HepG2 (cell line): ENCODE measurements at regions not wholly inside any gene's neighbourhood (a gene's known extent, or its start where the extent isn't known, plus 50 kb on each side); places are given as distances from the start of the nearest gene placed in this dataset.

Experiments
- ATAC-seq: fragments of 200-7000 bp; cut with Tn5 transposase; 3 replicates; pipeline ENCODE4 v1.9.1; 2020; ENCODE audit warnings: mild to moderate bottlenecking, moderate library complexity
- BruUV-seq: library from RNA; stranded (reverse); fragments of 400-500 nt; replicated peaks from 2 replicates; lab custom pipeline; 2021; lab: Mats Ljungman, UMichigan
- CTCF ChIA-PET: fragments of 300-600 bp; formaldehyde crosslinking; extraction: SDS; loops from one replicate; lab custom pipeline; 2021; ENCODE audit warnings: low total read pairs, inconsistent platforms, low intra/inter-chr PET ratio; lab: Yijun Ruan, JAX
- POLR2A ChIA-PET: fragments of 350-600 bp; sonication (Branson Sonifier 250); formaldehyde crosslinking; loops from one replicate; lab custom pipeline; 2020; ENCODE audit warnings: antibody characterized with exemption, inconsistent platforms; lab: Yijun Ruan, JAX
- DNase-seq: peaks from one replicate; pipeline ENCODE4 v3.0.0-alpha.2; 2015; ENCODE audit warnings: low spot score
- FAIRE-seq: peaks from 3 replicates; lab custom pipeline; 2011; peaks lifted over from hg19 to GRCh38; lab: Jason Lieb, UNC
- H2AFZ ChIP-seq: one replicate; pipeline ENCODE4 v1.6.1; 2011; ENCODE audit warnings: low read length, inconsistent platforms
- H3K27ac ChIP-seq: fragments of 300-600 bp; 3 replicates; pipeline ENCODE4 v1.8.0; 2011; ENCODE audit warnings: mixed run types, mild to moderate bottlenecking, mixed read lengths, low read length, inconsistent platforms; ENCODE audit not compliant: insufficient read depth; ENCODE audit errors: extremely low read length
- H3K27me3 ChIP-seq, 2 experiments: fragments of 200-600 bp in 1 of 2; 2 replicates in 1 of 2; 3 replicates in 1 of 2; pipeline versions ENCODE4 v1.6.0 to v1.8.0; 2011; ENCODE audit warnings: low read length in 2 of 2, mild to moderate bottlenecking in 2 of 2, moderate library complexity in 2 of 2, inconsistent platforms in 1 of 2; ENCODE audit not compliant: insufficient read depth in 2 of 2, control insufficient read depth in 1 of 2
- H3K36me3 ChIP-seq, 2 experiments: fragments of 200-600 bp in 1 of 2; replicated peaks in 1 of 2; 2 replicates in 1 of 2; 3 replicates in 1 of 2; pipeline versions ENCODE4 v1.5.1 to v1.8.0; 2011; ENCODE audit warnings: low read length in 2 of 2, inconsistent platforms in 1 of 2; ENCODE audit not compliant: insufficient read depth in 2 of 2, control insufficient read depth in 1 of 2
- H3K4me1 ChIP-seq: 2 replicates; pipeline ENCODE4 v1.5.1; 2012; ENCODE audit warnings: low read length, inconsistent platforms; ENCODE audit not compliant: insufficient read depth
- H3K4me2 ChIP-seq: 2 replicates; pipeline ENCODE4 v1.6.0; 2011; ENCODE audit warnings: low read depth, low read length, inconsistent platforms
- H3K4me3 ChIP-seq, 3 experiments: fragments of 200-600 bp in 1 of 3; sonication (generic), shearing (Covaris generic) in 1 of 3; replicated peaks in 1 of 3; 2 replicates each; pipeline ENCODE4 v1.5.1; 2011 to 2016; ENCODE audit warnings: low read length in 3 of 3, inconsistent platforms in 2 of 3, low read depth in 2 of 3, mild to moderate bottlenecking in 2 of 3, control low read depth in 1 of 3, mixed read lengths in 1 of 3; ENCODE audit not compliant: insufficient read depth in 1 of 3
- H3K79me2 ChIP-seq: one replicate; pipeline ENCODE4 v1.6.1; 2011; ENCODE audit warnings: low read length, inconsistent platforms; ENCODE audit not compliant: insufficient read depth
- H3K9ac ChIP-seq: 2 replicates; pipeline ENCODE4 v1.6.0; 2011; ENCODE audit warnings: mild to moderate bottlenecking, low read depth, low read length, inconsistent platforms; ENCODE audit not compliant: insufficient read depth
- H3K9me3 ChIP-seq: 2 replicates; pipeline ENCODE4 v1.5.1; 2012; ENCODE audit warnings: mild to moderate bottlenecking, low read length
- H4K20me1 ChIP-seq: 2 replicates; pipeline ENCODE4 v1.6.0; 2011; ENCODE audit warnings: inconsistent platforms, mild to moderate bottlenecking, low read length, moderate library complexity; ENCODE audit not compliant: insufficient read depth
- ATAD3A ChIP-seq: sonication (generic); formaldehyde crosslinking; IDR thresholded peaks from 2 replicates; pipeline ENCODE4 v1.4.0; 2020; ENCODE audit warnings: missing genetic modification reagents
- CEBPZ ChIP-seq: IDR thresholded peaks from 2 replicates; pipeline ENCODE4 v1.6.1; 2012; ENCODE audit warnings: low read length, improper control_type of control experiment
- FLYWCH1 ChIP-seq: sonication (generic); formaldehyde crosslinking; IDR thresholded peaks from 2 replicates; pipeline ENCODE4 v1.8.1; 2023; ENCODE audit warnings: mild to moderate bottlenecking, missing genetic modification reagents
- HNF4A ChIP-seq: sonication (generic); formaldehyde crosslinking; IDR thresholded peaks from 2 replicates; pipeline ENCODE4 v1.4.0; 2020; ENCODE audit warnings: missing genetic modification reagents
- REST ChIP-seq, 2 experiments: IDR thresholded peaks; 2 replicates each; pipeline ENCODE4 v1.6.1; 2011 to 2012; ENCODE audit warnings: low read length in 2 of 2, borderline replicate concordance in 1 of 2, low read depth in 1 of 2, mild to moderate bottlenecking in 1 of 2, moderate library complexity in 1 of 2
- THAP8 ChIP-seq: sonication (generic); formaldehyde crosslinking; IDR thresholded peaks from 2 replicates; pipeline ENCODE4 v1.5.1; 2020; ENCODE audit warnings: missing genetic modification reagents, mild to moderate bottlenecking, borderline replicate concordance
- ZNF572 ChIP-seq: sonication (generic); formaldehyde crosslinking; IDR thresholded peaks from 2 replicates; pipeline ENCODE4 v1.5.1; 2020; ENCODE audit warnings: mild to moderate bottlenecking, missing genetic modification reagents
- in situ Hi-C: cut with HindIII; loops from 2 replicates; pipeline ENCODE4 v1.10.0; 2017; ENCODE audit warnings: low pct_unique_long_range_greater_than_20kb; ENCODE audit not compliant: extremely low pct_ligation_motif_present
- intact Hi-C: fragments of 100-400 bp; cut with micrococcal nuclease; formaldehyde crosslinking; loops from one replicate; pipeline ENCODE4 v1.10.0; 2022; ENCODE audit not compliant: unreplicated experiment
- TF ChIP-seq, protein P1 (sequence below): sonication (generic); formaldehyde crosslinking; IDR thresholded peaks from 2 replicates; pipeline ENCODE4 v1.5.0; 2020; ENCODE audit warnings: missing genetic modification reagents, mild to moderate bottlenecking, borderline replicate concordance

- Histone ChIP-seq H3K4me2 (no peak overlapping the region), H2AFZ (no peak overlapping the region), H3K27ac (no peak overlapping the region), H3K79me2 (no peaks in the 10 kb centered on the region), H3K27me3 (no peaks in the 10 kb centered on the region), H3K9me3 (no peaks in the 10 kb centered on the region), H3K36me3 (no peaks in the 10 kb centered on the region), H3K4me1 (no peaks in the 10 kb centered on the region), H4K20me1 (no peaks in the 10 kb centered on the region), H3K4me3 (no peak overlapping the region), H3K9ac (no peak overlapping the region)
- DNase-seq = no peak
- CTCF ChIA-PET = no interaction called here
- no peak for TF ChIP-seq THAP8 (CRISPR knock-in tag)
- no peak for TF ChIP-seq HNF4A (CRISPR knock-in tag)
- TF ChIP-seq ZNF572 = no peak
- no peak for TF ChIP-seq ATAD3A (CRISPR knock-in tag)
- TF ChIP-seq REST (IDR thresholded peaks at IDR 0.05; ENCODE audit: borderline replicate concordance in 1 of 2, low read depth in 1 of 2, low read length in 2 of 2) = no peak
- TF ChIP-seq FLYWCH1 = no peak
- TF ChIP-seq CEBPZ = no peak
- TF ChIP-seq, protein P1, sequence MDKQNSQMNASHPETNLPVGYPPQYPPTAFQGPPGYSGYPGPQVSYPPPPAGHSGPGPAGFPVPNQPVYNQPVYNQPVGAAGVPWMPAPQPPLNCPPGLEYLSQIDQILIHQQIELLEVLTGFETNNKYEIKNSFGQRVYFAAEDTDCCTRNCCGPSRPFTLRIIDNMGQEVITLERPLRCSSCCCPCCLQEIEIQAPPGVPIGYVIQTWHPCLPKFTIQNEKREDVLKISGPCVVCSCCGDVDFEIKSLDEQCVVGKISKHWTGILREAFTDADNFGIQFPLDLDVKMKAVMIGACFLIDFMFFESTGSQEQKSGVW (CRISPR knock-in tag) = no peak
- no peak for ATAC-seq
- BruUV-seq = no TSS peak
- no peak for FAIRE-seq
- POLR2A ChIA-PET = no interaction called here
- in situ Hi-C loops = no loop called here
- intact Hi-C loops = no loop called here
These were observed 322.1 kb upstream of the ATP2B1 start for GRCh38 chr12:90030726-90031125.
